ENCODE measurements at regions not wholly inside any gene's neighbourhood (a gene's known extent, or its start where the extent isn't known, plus 50 kb on each side); places are given as distances from the start of the nearest gene placed in this dataset.

DNA sequence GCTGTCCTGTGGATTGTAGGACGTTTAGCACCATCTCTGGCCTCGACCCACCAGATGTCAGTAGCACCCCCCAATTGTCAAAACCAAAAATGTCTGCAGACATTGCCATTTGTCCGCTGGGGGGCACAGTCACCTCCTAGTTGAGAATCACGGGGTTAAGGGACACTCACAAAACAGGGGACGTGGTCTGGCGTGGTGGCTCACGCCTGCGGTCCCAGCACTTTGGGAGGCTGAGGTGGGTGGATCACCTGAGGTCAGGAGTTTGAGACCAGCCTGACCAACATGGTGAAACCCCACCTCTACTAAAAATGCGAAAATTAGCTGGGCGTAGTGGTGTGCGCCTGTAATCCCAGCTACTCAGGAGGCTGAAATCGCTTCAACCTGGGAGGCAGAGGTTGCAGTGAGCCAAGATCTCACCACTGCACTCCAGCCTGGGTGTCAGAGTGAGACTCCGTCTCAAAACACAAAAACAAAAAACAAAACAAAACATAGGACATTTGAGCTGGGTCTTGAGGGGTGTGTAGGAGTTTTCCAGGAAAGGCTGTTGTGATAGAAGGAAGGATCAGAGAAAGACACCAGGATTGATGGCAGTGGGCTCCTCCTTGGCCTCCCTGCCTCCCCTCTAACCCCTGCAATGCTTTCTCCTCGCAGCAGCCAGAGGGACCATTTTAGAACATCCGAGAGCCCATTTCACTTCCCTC is 171.8 kb upstream of the GSE1 start (continued):
- TF ChIP-seq ZNF235 (CRISPR knock-in tag; IDR thresholded peaks at IDR 0.05; ENCODE audit: borderline replicate concordance): no peak
- TF ChIP-seq, protein P1, sequence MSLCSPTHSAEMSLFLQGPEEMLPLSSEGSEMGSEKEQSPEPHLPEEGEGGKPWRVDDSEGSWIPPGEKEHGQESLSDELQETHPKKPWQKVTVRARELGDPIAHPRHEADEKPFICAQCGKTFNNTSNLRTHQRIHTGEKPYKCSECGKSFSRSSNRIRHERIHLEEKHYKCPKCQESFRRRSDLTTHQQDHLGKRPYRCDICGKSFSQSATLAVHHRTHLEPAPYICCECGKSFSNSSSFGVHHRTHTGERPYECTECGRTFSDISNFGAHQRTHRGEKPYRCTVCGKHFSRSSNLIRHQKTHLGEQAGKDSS (CRISPR knock-in tag; IDR thresholded peaks at IDR 0.05; ENCODE audit: borderline replicate concordance, low read depth): no peak
- TF ChIP-seq, protein P2, sequence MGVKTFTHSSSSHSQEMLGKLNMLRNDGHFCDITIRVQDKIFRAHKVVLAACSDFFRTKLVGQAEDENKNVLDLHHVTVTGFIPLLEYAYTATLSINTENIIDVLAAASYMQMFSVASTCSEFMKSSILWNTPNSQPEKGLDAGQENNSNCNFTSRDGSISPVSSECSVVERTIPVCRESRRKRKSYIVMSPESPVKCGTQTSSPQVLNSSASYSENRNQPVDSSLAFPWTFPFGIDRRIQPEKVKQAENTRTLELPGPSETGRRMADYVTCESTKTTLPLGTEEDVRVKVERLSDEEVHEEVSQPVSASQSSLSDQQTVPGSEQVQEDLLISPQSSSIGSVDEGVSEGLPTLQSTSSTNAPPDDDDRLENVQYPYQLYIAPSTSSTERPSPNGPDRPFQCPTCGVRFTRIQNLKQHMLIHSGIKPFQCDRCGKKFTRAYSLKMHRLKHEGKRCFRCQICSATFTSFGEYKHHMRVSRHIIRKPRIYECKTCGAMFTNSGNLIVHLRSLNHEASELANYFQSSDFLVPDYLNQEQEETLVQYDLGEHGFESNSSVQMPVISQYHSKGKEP (CRISPR knock-in tag; IDR thresholded peaks at IDR 0.05): no peak
- no peak for TF ChIP-seq RARA (CRISPR knock-in tag; IDR thresholded peaks at IDR 0.05)
- TF ChIP-seq, protein P3, sequence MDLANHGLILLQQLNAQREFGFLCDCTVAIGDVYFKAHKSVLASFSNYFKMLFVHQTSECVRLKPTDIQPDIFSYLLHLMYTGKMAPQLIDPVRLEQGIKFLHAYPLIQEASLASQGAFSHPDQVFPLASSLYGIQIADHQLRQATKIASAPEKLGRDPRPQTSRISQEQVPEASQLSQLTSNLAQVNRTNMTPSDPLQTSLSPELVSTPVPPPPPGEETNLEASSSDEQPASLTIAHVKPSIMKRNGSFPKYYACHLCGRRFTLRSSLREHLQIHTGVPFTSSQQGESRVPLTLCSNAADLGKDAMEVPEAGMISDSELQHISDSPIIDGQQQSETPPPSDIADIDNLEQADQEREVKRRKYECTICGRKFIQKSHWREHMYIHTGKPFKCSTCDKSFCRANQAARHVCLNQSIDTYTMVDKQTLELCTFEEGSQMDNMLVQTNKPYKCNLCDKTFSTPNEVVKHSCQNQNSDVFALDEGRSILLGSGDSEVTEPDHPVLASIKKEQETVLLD (CRISPR knock-in tag; IDR thresholded peaks at IDR 0.05; ENCODE audit: low read depth): no peak
- TF ChIP-seq ZNF296 (CRISPR knock-in tag; conservative IDR thresholded peaks at IDR 0.05): no peak
- TF ChIP-seq ADNP (CRISPR knock-in tag; IDR thresholded peaks at IDR 0.05): no peak
- no peak for TF ChIP-seq ZNF670 (CRISPR knock-in tag; IDR thresholded peaks at IDR 0.05; ENCODE audit: borderline replicate concordance)
- no peak for TF ChIP-seq NFATC3 (CRISPR knock-in tag; IDR thresholded peaks at IDR 0.05)
- TF ChIP-seq, protein P4, sequence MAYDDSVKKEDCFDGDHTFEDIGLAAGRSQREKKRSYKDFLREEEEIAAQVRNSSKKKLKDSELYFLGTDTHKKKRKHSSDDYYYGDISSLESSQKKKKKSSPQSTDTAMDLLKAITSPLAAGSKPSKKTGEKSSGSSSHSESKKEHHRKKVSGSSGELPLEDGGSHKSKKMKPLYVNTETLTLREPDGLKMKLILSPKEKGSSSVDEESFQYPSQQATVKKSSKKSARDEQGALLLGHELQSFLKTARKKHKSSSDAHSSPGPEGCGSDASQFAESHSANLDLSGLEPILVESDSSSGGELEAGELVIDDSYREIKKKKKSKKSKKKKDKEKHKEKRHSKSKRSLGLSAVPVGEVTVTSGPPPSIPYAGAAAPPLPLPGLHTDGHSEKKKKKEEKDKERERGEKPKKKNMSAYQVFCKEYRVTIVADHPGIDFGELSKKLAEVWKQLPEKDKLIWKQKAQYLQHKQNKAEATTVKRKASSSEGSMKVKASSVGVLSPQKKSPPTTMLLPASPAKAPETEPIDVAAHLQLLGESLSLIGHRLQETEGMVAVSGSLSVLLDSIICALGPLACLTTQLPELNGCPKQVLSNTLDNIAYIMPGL (CRISPR knock-in tag; IDR thresholded peaks at IDR 0.05; ENCODE audit: borderline replicate concordance in 1 of 2, low read depth in 1 of 2): peak in 1 of 2 experiments; percentile 47; a peak in 1 of 4 replicates
- TF ChIP-seq, protein P5, sequence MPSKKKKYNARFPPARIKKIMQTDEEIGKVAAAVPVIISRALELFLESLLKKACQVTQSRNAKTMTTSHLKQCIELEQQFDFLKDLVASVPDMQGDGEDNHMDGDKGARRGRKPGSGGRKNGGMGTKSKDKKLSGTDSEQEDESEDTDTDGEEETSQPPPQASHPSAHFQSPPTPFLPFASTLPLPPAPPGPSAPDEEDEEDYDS (CRISPR knock-in tag; IDR thresholded peaks at IDR 0.05): no peak
- TF ChIP-seq DNMT3B (CRISPR knock-in tag; conservative IDR thresholded peaks at IDR 0.05): no peak
- no peak for TF ChIP-seq ZNF746 (CRISPR knock-in tag; IDR thresholded peaks at IDR 0.05)
- TF ChIP-seq KLF16 (CRISPR knock-in tag; IDR thresholded peaks at IDR 0.05): no peak
- TF ChIP-seq SUZ12 (IDR thresholded peaks at IDR 0.05; ENCODE audit: low read depth, low read length): no peak
- no peak for TF ChIP-seq ZNF350 (CRISPR knock-in tag; IDR thresholded peaks at IDR 0.05; ENCODE audit: borderline replicate concordance, low read depth)
- TF ChIP-seq PCBP1 (IDR thresholded peaks at IDR 0.05; ENCODE audit: borderline replicate concordance, low read depth, low read length): no peak
- no peak for TF ChIP-seq ZNF260 (CRISPR knock-in tag; IDR thresholded peaks at IDR 0.05; ENCODE audit: borderline replicate concordance, low read depth)
- TF ChIP-seq, protein P6, sequence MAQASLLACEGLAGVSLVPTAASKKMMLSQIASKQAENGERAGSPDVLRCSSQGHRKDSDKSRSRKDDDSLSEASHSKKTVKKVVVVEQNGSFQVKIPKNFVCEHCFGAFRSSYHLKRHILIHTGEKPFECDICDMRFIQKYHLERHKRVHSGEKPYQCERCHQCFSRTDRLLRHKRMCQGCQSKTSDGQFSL (CRISPR knock-in tag; IDR thresholded peaks at IDR 0.05): peak; percentile 76; the same call in 1 of the 2 replicates
- no peak for TF ChIP-seq ZNF333 (CRISPR knock-in tag; IDR thresholded peaks at IDR 0.05; ENCODE audit: borderline replicate concordance)
- TF ChIP-seq SALL1 (CRISPR knock-in tag; IDR thresholded peaks at IDR 0.05): no peak
- no peak for TF ChIP-seq PHF20 (CRISPR knock-in tag; IDR thresholded peaks at IDR 0.05)
